GM21528 (cell line): ENCODE measurements at regions not wholly inside any gene's neighbourhood (a gene's known extent, or its start where the extent isn't known, plus 50 kb on each side); places are given as distances from the start of the nearest gene placed in this dataset.

Experiments used
- ATAC-seq: cut with Tn5 transposase; IDR thresholded peaks from one replicate; pipeline ENCODE4 v1.9.1; 2021; ENCODE audit warnings: mild to moderate bottlenecking, moderate library complexity; ENCODE audit not compliant: unreplicated experiment, low FRiP score

- ATAC-seq = no peak
These were observed 87.6 kb upstream of the RSPO3 start for GRCh38 chr6:127030836-127031235.

- ATAC-seq = no peak
These were observed 87.0 kb upstream of the RSPO3 start for GRCh38 chr6:127031511-127031910.

GRCh38 chr6:127032971-127033370 is 85.5 kb upstream of the RSPO3 start:
- ATAC-seq = no peak

GRCh38 chr6:127051571-127052260 is 66.8 kb upstream of the RSPO3 start:
- no peak for ATAC-seq

- no peak for ATAC-seq
These were observed 65.2 kb upstream of the RSPO3 start for GRCh38 chr6:127053032-127053874.

GRCh38 chr6:127053875-127054235 is 64.6 kb upstream of the RSPO3 start:
- no peak for ATAC-seq

GRCh38 chr6:127058027-127058426 is 60.4 kb upstream of the RSPO3 start:
- no peak for ATAC-seq

- no peak for ATAC-seq
These were observed 59.5 kb upstream of the RSPO3 start for GRCh38 chr6:127058936-127059335.
